ENCODE measurements at regions not wholly inside any gene's neighbourhood (a gene's known extent, or its start where the extent isn't known, plus 50 kb on each side); places are given as distances from the start of the nearest gene placed in this dataset.
"Not testable (repeated sequence)": the region's sequence is repeated elsewhere in the genome, so short reads cannot be mapped to it uniquely, and the experiment has no call there.

DNA sequence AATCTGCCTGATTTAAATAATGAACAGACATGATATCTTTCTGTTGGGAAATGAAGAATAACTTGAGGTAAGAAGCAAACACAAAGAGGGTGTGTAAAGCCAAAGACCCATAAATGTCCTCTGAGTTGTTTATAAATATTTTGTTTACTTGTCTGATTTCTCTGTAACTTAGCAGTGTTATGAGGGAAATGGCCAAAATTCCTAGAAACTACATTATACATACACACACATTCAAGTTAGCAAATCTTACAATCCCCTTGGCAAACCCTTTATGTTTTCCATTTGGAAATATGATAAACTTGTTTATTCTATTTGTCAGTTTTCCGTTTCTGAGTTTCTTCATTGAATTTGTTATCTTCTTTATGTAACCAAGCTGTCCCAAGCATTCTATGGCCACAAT, 81.4 kb upstream of the TCF21 start:
- no peaks in the 10 kb centered on the region for H4K20me1 ChIP-seq (ENCODE audit: control insufficient read depth, extremely low read depth, insufficient read depth, low read length)
- no peak overlapping the region for H2AFZ ChIP-seq (ENCODE audit: low read length)
- no peak overlapping the region for H3K4me2 ChIP-seq (ENCODE audit: extremely low read depth, insufficient read depth, low read length)
- no peaks in the 10 kb centered on the region for H3K36me3 ChIP-seq (ENCODE audit: control insufficient read depth, insufficient read depth, low read length)
- H3K4me1 ChIP-seq (ENCODE audit: control insufficient read depth, extremely low read depth, insufficient read depth, low read length), result no peaks in the 10 kb centered on the region
- no peak overlapping the region for H3K4me3 ChIP-seq (replicated peaks in 1 of 4; ENCODE audit: control extremely low read depth in 1 of 4, insufficient read depth in 1 of 4, low read depth in 3 of 4, low read length in 4 of 4)
- no peaks in the 10 kb centered on the region for H3K27me3 ChIP-seq (ENCODE audit: control insufficient read depth, insufficient read depth, low read length)
- no peaks in the 10 kb centered on the region for H3K79me2 ChIP-seq (ENCODE audit: control insufficient read depth, insufficient read depth, low read length)
- no peak for TF ChIP-seq EZH2 (IDR thresholded peaks at IDR 0.05; ENCODE audit: low read length, missing control alignments)
- TF ChIP-seq, protein P1, sequence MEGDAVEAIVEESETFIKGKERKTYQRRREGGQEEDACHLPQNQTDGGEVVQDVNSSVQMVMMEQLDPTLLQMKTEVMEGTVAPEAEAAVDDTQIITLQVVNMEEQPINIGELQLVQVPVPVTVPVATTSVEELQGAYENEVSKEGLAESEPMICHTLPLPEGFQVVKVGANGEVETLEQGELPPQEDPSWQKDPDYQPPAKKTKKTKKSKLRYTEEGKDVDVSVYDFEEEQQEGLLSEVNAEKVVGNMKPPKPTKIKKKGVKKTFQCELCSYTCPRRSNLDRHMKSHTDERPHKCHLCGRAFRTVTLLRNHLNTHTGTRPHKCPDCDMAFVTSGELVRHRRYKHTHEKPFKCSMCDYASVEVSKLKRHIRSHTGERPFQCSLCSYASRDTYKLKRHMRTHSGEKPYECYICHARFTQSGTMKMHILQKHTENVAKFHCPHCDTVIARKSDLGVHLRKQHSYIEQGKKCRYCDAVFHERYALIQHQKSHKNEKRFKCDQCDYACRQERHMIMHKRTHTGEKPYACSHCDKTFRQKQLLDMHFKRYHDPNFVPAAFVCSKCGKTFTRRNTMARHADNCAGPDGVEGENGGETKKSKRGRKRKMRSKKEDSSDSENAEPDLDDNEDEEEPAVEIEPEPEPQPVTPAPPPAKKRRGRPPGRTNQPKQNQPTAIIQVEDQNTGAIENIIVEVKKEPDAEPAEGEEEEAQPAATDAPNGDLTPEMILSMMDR (conservative IDR thresholded peaks at IDR 0.05 in 1 of 2, IDR thresholded peaks at IDR 0.05 in 1 of 2; ENCODE audit: low read depth in 1 of 2, low read length in 2 of 2), result no peak
- no peaks in the 10 kb centered on the region for H3K9me3 ChIP-seq (ENCODE audit: control insufficient read depth, insufficient read depth, low read depth, low read length)
- no peak for DNase-seq (ENCODE audit: low read depth in 2 of 2)
- H3K27ac ChIP-seq (ENCODE audit: insufficient read depth, low read length), result no peak overlapping the region
- no peak overlapping the region for H3K9ac ChIP-seq (ENCODE audit: insufficient read depth, low read length)

DNA sequence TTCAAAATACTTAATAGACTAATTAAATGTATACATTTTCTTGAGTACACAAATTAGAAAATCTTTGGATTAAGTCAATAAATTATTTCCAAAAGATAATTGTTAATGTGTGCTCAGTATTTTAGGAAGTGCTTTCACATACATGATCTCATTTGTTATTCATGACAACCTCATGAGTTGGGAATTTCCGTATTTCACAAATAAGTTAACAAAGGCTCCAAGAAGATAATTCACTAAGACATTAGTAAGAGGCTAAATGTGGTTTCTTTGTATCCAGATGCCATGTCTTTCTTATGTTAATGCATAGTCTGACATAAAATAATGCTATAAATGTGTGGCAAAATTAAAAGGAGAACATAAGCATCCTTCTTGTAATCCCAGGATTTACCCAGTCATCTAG, 79.5 kb upstream of the TCF21 start:
- Histone ChIP-seq H3K27ac (ENCODE audit: insufficient read depth, low read length) (no peak overlapping the region), H3K4me1 (ENCODE audit: control insufficient read depth, extremely low read depth, insufficient read depth, low read length) (no peaks in the 10 kb centered on the region), H3K79me2 (ENCODE audit: control insufficient read depth, insufficient read depth, low read length) (no peaks in the 10 kb centered on the region), H3K9ac (ENCODE audit: insufficient read depth, low read length) (no peak overlapping the region), H3K4me3 (replicated peaks in 1 of 4; ENCODE audit: control extremely low read depth in 1 of 4, insufficient read depth in 1 of 4, low read depth in 3 of 4, low read length in 4 of 4) (no peak overlapping the region), H2AFZ (ENCODE audit: low read length) (no peak overlapping the region), H3K36me3 (ENCODE audit: control insufficient read depth, insufficient read depth, low read length) (no peaks in the 10 kb centered on the region), H3K27me3 (ENCODE audit: control insufficient read depth, insufficient read depth, low read length) (no peaks in the 10 kb centered on the region), H4K20me1 (ENCODE audit: control insufficient read depth, extremely low read depth, insufficient read depth, low read length) (no peaks in the 10 kb centered on the region), H3K9me3 (ENCODE audit: control insufficient read depth, insufficient read depth, low read depth, low read length) (no peaks in the 10 kb centered on the region), H3K4me2 (ENCODE audit: extremely low read depth, insufficient read depth, low read length) (no peak overlapping the region)
- TF ChIP-seq, protein P1 (conservative IDR thresholded peaks at IDR 0.05 in 1 of 2, IDR thresholded peaks at IDR 0.05 in 1 of 2; ENCODE audit: low read depth in 1 of 2, low read length in 2 of 2), result no peak
- TF ChIP-seq EZH2 (IDR thresholded peaks at IDR 0.05; ENCODE audit: low read length, missing control alignments), result no peak
- peak in 1 of 2 donors; percentile 65 for DNase-seq (ENCODE audit: low read depth in 2 of 2)

DNA sequence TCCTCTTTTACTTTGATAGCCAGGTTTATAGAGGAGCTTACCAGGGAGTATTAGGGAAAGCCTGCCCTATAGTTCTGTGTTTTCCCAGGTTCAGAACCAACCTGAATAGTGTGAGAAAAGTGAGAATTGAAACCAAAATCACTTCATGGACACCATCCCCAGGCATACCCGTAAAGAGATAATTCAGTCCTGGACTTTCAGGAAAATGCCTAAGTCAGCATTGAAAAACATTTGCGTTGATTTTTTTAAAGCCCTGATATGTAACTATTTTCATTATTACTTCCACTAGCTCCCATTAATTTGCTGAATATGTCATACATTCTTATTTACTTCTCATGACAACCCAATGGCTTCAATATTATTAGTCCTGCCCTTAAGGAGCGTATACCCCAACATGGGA, 77.4 kb upstream of the TCF21 start:
- no peak overlapping the region for H3K4me2 ChIP-seq (ENCODE audit: extremely low read depth, insufficient read depth, low read length)
- H3K79me2 ChIP-seq (ENCODE audit: control insufficient read depth, insufficient read depth, low read length), result no peaks in the 10 kb centered on the region
- no peaks in the 10 kb centered on the region for H3K27me3 ChIP-seq (ENCODE audit: control insufficient read depth, insufficient read depth, low read length)
- H3K4me1 ChIP-seq (ENCODE audit: control insufficient read depth, extremely low read depth, insufficient read depth, low read length), result no peaks in the 10 kb centered on the region
- H4K20me1 ChIP-seq (ENCODE audit: control insufficient read depth, extremely low read depth, insufficient read depth, low read length), result no peaks in the 10 kb centered on the region
- H3K4me3 ChIP-seq (replicated peaks in 1 of 4; ENCODE audit: control extremely low read depth in 1 of 4, insufficient read depth in 1 of 4, low read depth in 3 of 4, low read length in 4 of 4), result no peak overlapping the region
- no peak overlapping the region for H2AFZ ChIP-seq (ENCODE audit: low read length)
- no peaks in the 10 kb centered on the region for H3K36me3 ChIP-seq (ENCODE audit: control insufficient read depth, insufficient read depth, low read length)
- no peaks in the 10 kb centered on the region for H3K9me3 ChIP-seq (ENCODE audit: control insufficient read depth, insufficient read depth, low read depth, low read length)
- no peak overlapping the region for H3K27ac ChIP-seq (ENCODE audit: insufficient read depth, low read length)
- no peak for DNase-seq (ENCODE audit: low read depth in 2 of 2)
- H3K9ac ChIP-seq (ENCODE audit: insufficient read depth, low read length), result no peak overlapping the region
- no peak for TF ChIP-seq EZH2 (IDR thresholded peaks at IDR 0.05; ENCODE audit: low read length, missing control alignments)
- TF ChIP-seq, protein P1 (conservative IDR thresholded peaks at IDR 0.05 in 1 of 2, IDR thresholded peaks at IDR 0.05 in 1 of 2; ENCODE audit: low read depth in 1 of 2, low read length in 2 of 2), result no peak

DNA sequence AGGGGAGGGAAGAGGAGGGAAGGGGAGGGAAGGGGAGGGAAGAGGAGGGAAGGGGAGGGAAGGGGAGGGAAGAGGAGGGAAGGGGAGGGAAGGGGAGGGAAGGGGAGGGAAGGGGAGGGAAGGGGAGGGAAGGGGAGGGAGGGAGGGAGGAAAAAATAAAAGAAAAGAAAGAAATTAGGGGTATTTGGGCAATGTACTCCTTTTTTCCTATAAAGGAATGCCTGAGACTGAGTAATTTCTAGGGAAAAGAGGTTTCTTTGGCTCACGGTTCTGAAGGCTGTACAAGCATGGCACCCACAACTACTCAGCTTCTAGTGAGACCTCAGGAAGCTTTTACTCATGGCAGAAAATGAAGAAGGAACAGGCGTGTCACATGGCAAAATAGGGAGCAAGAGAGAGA, 76.5 kb upstream of the TCF21 start:
- H3K36me3 ChIP-seq (ENCODE audit: control insufficient read depth, insufficient read depth, low read length); H3K4me2 ChIP-seq (ENCODE audit: extremely low read depth, insufficient read depth, low read length); H3K4me3 ChIP-seq (replicated peaks in 1 of 4; ENCODE audit: control extremely low read depth in 1 of 4, insufficient read depth in 1 of 4, low read depth in 3 of 4, low read length in 4 of 4); H3K4me1 ChIP-seq (ENCODE audit: control insufficient read depth, extremely low read depth, insufficient read depth, low read length); H2AFZ ChIP-seq (ENCODE audit: low read length); H3K9me3 ChIP-seq (ENCODE audit: control insufficient read depth, insufficient read depth, low read depth, low read length); DNase-seq (ENCODE audit: low read depth in 2 of 2); H4K20me1 ChIP-seq (ENCODE audit: control insufficient read depth, extremely low read depth, insufficient read depth, low read length); H3K27ac ChIP-seq (ENCODE audit: insufficient read depth, low read length); H3K9ac ChIP-seq (ENCODE audit: insufficient read depth, low read length); H3K79me2 ChIP-seq (ENCODE audit: control insufficient read depth, insufficient read depth, low read length); H3K27me3 ChIP-seq (ENCODE audit: control insufficient read depth, insufficient read depth, low read length): not testable (repeated sequence)

All from fibroblast of lung (primary cell).